Activated CD4-positive, alpha-beta T cell treated with anti-CD3 and anti-CD28 coated beads for 36 hours (primary cell): ENCODE measurements at regions not wholly inside any gene's neighbourhood (a gene's known extent, or its start where the extent isn't known, plus 50 kb on each side); places are given as distances from the start of the nearest gene placed in this dataset.
"Not testable (repeated sequence)": the region's sequence is repeated elsewhere in the genome, so short reads cannot be mapped to it uniquely, and the experiment has no call there.

Source experiments
- ATAC-seq: fragments of 200-7000 bp; cut with Tn5 transposase; one replicate; pipeline ENCODE4 v1.10.0; 2021; ENCODE audit warnings: mild to moderate bottlenecking, moderate library complexity
- CTCF ChIA-PET: fragments of 350-600 bp; sonication (Branson Sonifier 250); formaldehyde crosslinking; loops from one replicate; lab custom pipeline; 2021; ENCODE audit warnings: antibody characterized with exemption; lab: Charles Lee
- POLR2A ChIA-PET: fragments of 350-600 bp; sonication (Branson Sonifier 250); formaldehyde crosslinking; loops from one replicate; lab custom pipeline; 2021; ENCODE audit warnings: antibody characterized with exemption, inconsistent platforms; lab: Charles Lee
- DNase-seq: peaks from one replicate; pipeline ENCODE4 v3.0.0-alpha.2; 2020
- H3K27ac Mint-ChIP-seq: one replicate; pipeline ENCODE4 v1.8.0; 2021; ENCODE audit warnings: mixed read lengths
- H3K27me3 Mint-ChIP-seq: one replicate; pipeline ENCODE4 v1.8.0; 2021; ENCODE audit warnings: mixed read lengths
- H3K36me3 Mint-ChIP-seq: one replicate; pipeline ENCODE4 v1.8.0; 2021; ENCODE audit warnings: low read depth, mixed read lengths
- H3K4me1 Mint-ChIP-seq: one replicate; pipeline ENCODE4 v1.8.0; 2021; ENCODE audit warnings: mixed read lengths
- H3K4me3 Mint-ChIP-seq: one replicate; pipeline ENCODE4 v1.8.0; 2021; ENCODE audit warnings: mild to moderate bottlenecking, moderate library complexity, mixed read lengths
- H3K9me3 Mint-ChIP-seq: one replicate; pipeline ENCODE4 v1.8.0; 2021; ENCODE audit warnings: low read depth, mixed read lengths
- intact Hi-C, 2 experiments: fragments of 100-400 bp; cut with DNase I in 1 of 2; cut with micrococcal nuclease in 1 of 2; formaldehyde crosslinking; loops; one replicate each; pipeline versions ENCODE4 v1.14.2 to v1.15.1; 2022 to 2024; cut with DNase I, micrococcal nuclease

- Mint-ChIP-seq H3K4me3 (no peak overlapping the region), H3K27me3 (no peaks in the 10 kb centered on the region), H3K36me3 (no peaks in the 10 kb centered on the region), H3K27ac (no peak overlapping the region), H3K9me3 (peaks cover 4% of the 10 kb centered on the region), H3K4me1 (no peaks in the 10 kb centered on the region)
- DNase-seq (no peak), ATAC-seq (no peak)
- POLR2A ChIA-PET = no interaction called here
- intact Hi-C loops = no loop called here
- CTCF ChIA-PET = interaction anchor here (0.9 kb wide), 1 partner anchor 10 kb away, joined by 3 read pairs; no protein-coding TSS in a partner anchor
Observed at GRCh38 chr1:118563981-118564951, 379.2 kb upstream of the SPAG17 start.

DNA sequence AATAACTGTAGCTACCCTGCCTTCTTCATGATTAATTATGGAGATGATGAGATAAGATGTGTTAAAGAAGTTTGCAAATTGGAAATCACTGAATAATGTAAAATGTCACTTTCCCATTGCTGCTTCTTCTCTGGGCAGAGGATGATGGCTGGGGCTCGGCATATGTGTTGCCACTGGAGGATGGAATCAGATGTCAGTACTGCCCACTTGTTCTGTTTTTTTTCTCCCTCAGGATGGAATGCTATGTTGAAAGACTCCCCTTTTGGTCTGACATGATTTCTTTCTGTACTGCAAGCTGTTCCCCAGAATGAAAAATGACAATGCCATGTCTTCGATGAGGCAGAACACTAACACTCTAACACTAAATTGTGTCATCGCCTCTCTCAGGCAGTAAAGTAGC, 373.9 kb upstream of the SPAG17 start:
- CTCF ChIA-PET = interaction anchor here (0.6 kb wide), 1 partner anchor 38 kb away, joined by 3 read pairs; no protein-coding TSS in a partner anchor
- intact Hi-C loops = no loop called here
- H3K9me3 Mint-ChIP-seq = no peaks in the 10 kb centered on the region
- H3K4me1 Mint-ChIP-seq = no peaks in the 10 kb centered on the region
- no peaks in the 10 kb centered on the region for H3K36me3 Mint-ChIP-seq
- no peak overlapping the region for H3K27ac Mint-ChIP-seq
- DNase-seq (no peak), ATAC-seq (no peak)
- POLR2A ChIA-PET = no interaction called here
- H3K27me3 Mint-ChIP-seq = no peaks in the 10 kb centered on the region
- no peak overlapping the region for H3K4me3 Mint-ChIP-seq

DNA sequence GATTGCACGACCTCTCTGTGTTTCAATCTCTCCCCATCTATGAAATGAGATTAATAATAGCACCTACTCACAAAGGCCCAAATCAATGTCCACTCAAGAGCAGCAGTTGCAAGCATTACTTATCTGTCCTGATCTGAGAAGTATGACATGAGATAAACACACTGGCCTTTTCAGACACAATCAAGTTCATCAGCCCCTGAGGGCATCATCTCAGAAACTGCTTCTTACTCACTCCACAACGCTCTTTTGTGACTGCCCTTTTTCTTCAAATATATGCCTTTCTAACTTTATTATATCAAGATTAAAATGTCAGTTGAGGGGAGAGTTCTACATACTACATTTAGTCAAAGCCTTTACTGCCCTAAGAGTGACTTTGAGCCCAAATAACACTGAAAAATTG, 371.9 kb upstream of the SPAG17 start:
- no peaks in the 10 kb centered on the region for H3K27me3 Mint-ChIP-seq
- H3K4me1 Mint-ChIP-seq = no peaks in the 10 kb centered on the region
- no peak overlapping the region for H3K27ac Mint-ChIP-seq
- CTCF ChIA-PET = no interaction called here
- H3K36me3 Mint-ChIP-seq = no peaks in the 10 kb centered on the region
- POLR2A ChIA-PET = no interaction called here
- intact Hi-C loops = no loop called here
- H3K9me3 Mint-ChIP-seq = peaks cover 3% of the 10 kb centered on the region
- ATAC-seq (no peak), DNase-seq (no peak)
- H3K4me3 Mint-ChIP-seq = no peak overlapping the region

- no peak for ATAC-seq
- no peaks in the 10 kb centered on the region for H3K36me3 Mint-ChIP-seq
- intact Hi-C loops = no loop called here
- peaks cover 5% of the 10 kb centered on the region for H3K9me3 Mint-ChIP-seq
- no peak for DNase-seq
- no peaks in the 10 kb centered on the region for H3K4me1 Mint-ChIP-seq
- POLR2A ChIA-PET = no interaction called here
- no peak overlapping the region for H3K27ac Mint-ChIP-seq
- H3K27me3 Mint-ChIP-seq = no peaks in the 10 kb centered on the region
- CTCF ChIA-PET = no interaction called here
- no peak overlapping the region for H3K4me3 Mint-ChIP-seq
Observed at GRCh38 chr1:118555638-118556037, 370.6 kb upstream of the SPAG17 start.

DNA sequence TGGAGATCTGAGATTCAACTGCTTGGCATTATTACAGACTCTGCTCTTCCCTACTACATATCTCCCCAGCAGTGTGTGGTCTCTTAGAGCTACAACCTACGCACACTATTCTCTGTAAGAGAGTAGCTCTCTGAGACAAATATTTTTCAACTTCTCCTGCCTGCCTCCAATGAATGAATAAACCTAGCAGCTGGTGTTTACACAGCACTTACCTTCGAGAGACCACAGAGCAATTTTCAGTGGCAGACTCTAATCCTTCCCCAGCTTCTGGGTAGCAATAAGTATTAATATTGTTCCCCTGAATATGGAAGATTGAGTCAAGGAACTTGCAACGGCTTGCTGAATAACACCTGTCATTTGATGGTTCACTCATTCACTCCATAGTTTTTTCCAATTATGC, 350.9 kb upstream of the SPAG17 start:
- intact Hi-C loops = loop anchor here in 1 of 2 experiments (10.0 kb wide), 1 partner anchor 61 kb away; no protein-coding TSS in a partner anchor
- no peak for ATAC-seq
- H3K27me3 Mint-ChIP-seq = no peaks in the 10 kb centered on the region
- no peak for DNase-seq
- no peaks in the 10 kb centered on the region for H3K4me1 Mint-ChIP-seq
- CTCF ChIA-PET = no interaction called here
- POLR2A ChIA-PET = no interaction called here
- H3K9me3 Mint-ChIP-seq = peaks cover 8% of the 10 kb centered on the region
- H3K36me3 Mint-ChIP-seq = no peaks in the 10 kb centered on the region
- H3K4me3 Mint-ChIP-seq = no peak overlapping the region
- H3K27ac Mint-ChIP-seq = no peak overlapping the region

- H3K4me3 Mint-ChIP-seq, POLR2A ChIA-PET, H3K27ac Mint-ChIP-seq, CTCF ChIA-PET, H3K36me3 Mint-ChIP-seq, H3K27me3 Mint-ChIP-seq, intact Hi-C loops, ATAC-seq, DNase-seq, H3K4me1 Mint-ChIP-seq: not testable (repeated sequence)
- peaks cover 18% of the 10 kb centered on the region for H3K9me3 Mint-ChIP-seq
Observed at GRCh38 chr1:118511922-118512321, 326.9 kb upstream of the SPAG17 start.

- Mint-ChIP-seq H3K4me3 (no peak overlapping the region), H3K9me3 (no peaks in the 10 kb centered on the region), H3K27ac (no peak overlapping the region), H3K27me3 (no peaks in the 10 kb centered on the region), H3K36me3 (no peaks in the 10 kb centered on the region), H3K4me1 (no peaks in the 10 kb centered on the region)
- no peak for ATAC-seq
- no peak for DNase-seq
- CTCF ChIA-PET = interaction anchor here (1.8 kb wide), 1 partner anchor 10 kb away, joined by 6 read pairs; no protein-coding TSS in a partner anchor
- intact Hi-C loops = no loop called here
- POLR2A ChIA-PET = no interaction called here
Observed at GRCh38 chr1:118504867-118505266, 319.8 kb upstream of the SPAG17 start.

DNA sequence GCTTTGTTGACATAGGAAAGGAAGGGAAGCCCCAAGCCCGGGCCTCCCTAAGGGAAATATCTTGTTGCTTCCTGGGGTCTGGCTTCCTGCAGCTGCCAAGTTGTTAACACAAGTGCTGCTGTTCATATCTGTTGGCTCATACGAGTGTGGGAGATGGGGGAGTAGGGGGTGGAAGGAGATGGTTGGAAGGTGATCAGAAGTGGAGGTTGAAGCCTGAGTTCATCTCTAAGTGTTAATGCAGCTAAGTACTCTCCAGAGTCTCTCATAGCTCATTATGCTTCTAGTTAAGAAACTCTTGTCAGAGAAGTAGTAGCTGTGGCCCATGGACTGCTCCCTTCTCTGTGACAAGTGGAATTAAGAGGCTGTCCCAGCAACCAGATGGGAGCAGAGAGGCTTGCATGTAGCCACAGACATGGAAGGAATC, 319.2 kb upstream of the SPAG17 start:
- no peak overlapping the region for H3K4me3 Mint-ChIP-seq
- no peaks in the 10 kb centered on the region for H3K36me3 Mint-ChIP-seq
- intact Hi-C loops = no loop called here
- no peak for DNase-seq
- no peak overlapping the region for H3K27ac Mint-ChIP-seq
- no peaks in the 10 kb centered on the region for H3K27me3 Mint-ChIP-seq
- peaks cover 2% of the 10 kb centered on the region for H3K9me3 Mint-ChIP-seq
- ChIA-PET CTCF (interaction anchor here (1.8 kb wide), 1 partner anchor 9 kb away, joined by 6 read pairs; no protein-coding TSS in a partner anchor), POLR2A (no interaction called here)
- no peak for ATAC-seq
- no peaks in the 10 kb centered on the region for H3K4me1 Mint-ChIP-seq

DNA sequence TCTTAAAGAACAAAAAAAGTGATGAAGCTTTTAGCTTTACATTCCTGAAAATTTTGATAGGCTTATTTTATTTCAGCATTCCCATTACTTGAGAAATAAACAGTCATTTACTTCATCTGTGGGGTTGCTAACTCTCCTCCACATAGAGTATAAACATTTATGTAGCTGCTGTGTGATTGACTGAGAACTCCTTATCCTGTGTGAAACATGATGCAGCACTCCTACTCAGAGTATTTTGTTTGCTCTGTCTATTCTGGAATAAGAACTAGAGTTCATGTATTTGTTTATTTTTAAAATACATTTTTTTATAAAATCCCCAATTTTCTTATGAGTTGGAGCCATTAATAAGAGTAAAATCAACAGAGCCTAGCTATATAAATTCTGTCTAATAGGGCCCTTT, 318.7 kb upstream of the SPAG17 start:
- POLR2A ChIA-PET = no interaction called here
- H3K36me3 Mint-ChIP-seq = no peaks in the 10 kb centered on the region
- H3K4me3 Mint-ChIP-seq = no peak overlapping the region
- no peaks in the 10 kb centered on the region for H3K27me3 Mint-ChIP-seq
- peaks cover 2% of the 10 kb centered on the region for H3K9me3 Mint-ChIP-seq
- no peak overlapping the region for H3K27ac Mint-ChIP-seq
- CTCF ChIA-PET = interaction anchor here (1.8 kb wide), 1 partner anchor 8 kb away, joined by 6 read pairs; no protein-coding TSS in a partner anchor
- intact Hi-C loops = no loop called here
- ATAC-seq (no peak), DNase-seq (no peak)
- no peaks in the 10 kb centered on the region for H3K4me1 Mint-ChIP-seq

- Mint-ChIP-seq H3K36me3 (no peaks in the 10 kb centered on the region), H3K4me1 (no peaks in the 10 kb centered on the region), H3K9me3 (peaks cover 4% of the 10 kb centered on the region), H3K27me3 (no peaks in the 10 kb centered on the region), H3K4me3 (no peak overlapping the region), H3K27ac (no peak overlapping the region)
- POLR2A ChIA-PET = no interaction called here
- DNase-seq (no peak), ATAC-seq (no peak)
- CTCF ChIA-PET = interaction anchor here (1.3 kb wide), 1 partner anchor 10 kb away, joined by 6 read pairs; no protein-coding TSS in a partner anchor
- intact Hi-C loops = no loop called here
Observed at GRCh38 chr1:118494998-118495397, 310.0 kb upstream of the SPAG17 start.

- Mint-ChIP-seq H3K4me1 (no peaks in the 10 kb centered on the region), H3K9me3 (peaks cover 4% of the 10 kb centered on the region), H3K27ac (no peak overlapping the region), H3K4me3 (no peak overlapping the region), H3K27me3 (no peaks in the 10 kb centered on the region), H3K36me3 (no peaks in the 10 kb centered on the region)
- ChIA-PET POLR2A (no interaction called here), CTCF (interaction anchor here (1.0 kb wide), 1 partner anchor 9 kb away, joined by 4 read pairs; no protein-coding TSS in a partner anchor)
- DNase-seq (no peak), ATAC-seq (no peak)
- intact Hi-C loops = no loop called here
Observed at GRCh38 chr1:118488787-118489186, 303.8 kb upstream of the SPAG17 start.

DNA sequence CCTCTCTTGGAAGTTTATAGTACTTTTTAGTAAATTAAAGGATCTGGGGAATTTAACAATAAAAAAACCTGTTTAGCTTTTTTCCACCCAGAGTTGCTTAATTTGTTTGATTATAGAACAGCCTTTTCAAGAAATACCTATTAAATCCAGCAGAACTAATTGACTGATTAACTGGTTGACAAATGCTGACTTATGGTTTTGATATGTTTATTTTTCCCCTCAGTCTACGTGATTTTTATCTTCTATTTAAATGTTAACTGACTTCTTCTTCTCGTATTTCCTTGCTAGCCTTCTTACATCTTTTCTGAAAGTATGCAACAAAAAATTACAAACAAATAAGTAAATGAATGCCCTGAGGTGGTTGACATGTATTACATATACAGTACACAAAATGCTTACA, 302.9 kb upstream of the SPAG17 start:
- Mint-ChIP-seq H3K4me1 (no peaks in the 10 kb centered on the region), H3K27ac (no peak overlapping the region), H3K9me3 (peaks cover 5% of the 10 kb centered on the region), H3K36me3 (no peaks in the 10 kb centered on the region), H3K4me3 (no peak overlapping the region), H3K27me3 (no peaks in the 10 kb centered on the region)
- intact Hi-C loops = no loop called here
- DNase-seq (no peak), ATAC-seq (no peak)
- ChIA-PET POLR2A (no interaction called here), CTCF (no interaction called here)
